ENCODE measurements at regions not wholly inside any gene's neighbourhood (a gene's known extent, or its start where the extent isn't known, plus 50 kb on each side); places are given as distances from the start of the nearest gene placed in this dataset.

DNA sequence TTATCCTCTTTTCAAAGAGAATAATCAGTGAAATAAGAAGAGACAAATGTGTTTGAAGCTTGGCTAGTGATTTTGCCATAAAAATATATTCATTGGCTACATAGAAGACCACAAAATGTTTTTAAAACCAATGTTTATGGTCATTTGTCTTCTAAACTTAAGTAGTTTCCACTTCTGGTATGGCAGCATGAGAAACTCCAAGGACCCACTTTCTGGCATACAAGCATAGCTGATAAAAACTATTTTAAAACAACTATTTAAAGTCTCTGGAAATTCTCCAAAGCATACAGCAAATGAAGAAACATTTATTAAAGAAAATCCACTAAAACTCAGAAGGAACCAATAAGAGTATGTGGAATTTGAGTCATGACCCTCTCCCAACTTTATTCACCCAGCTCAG is 89.2 kb upstream of the TOMM7 start:
- Histone ChIP-seq H3K27ac (ENCODE audit: low read length) (no peak overlapping the region), H3K4me3 (ENCODE audit: low read depth in 2 of 2, low read length in 2 of 2) (no peak overlapping the region), H3K9me3 (ENCODE audit: control insufficient read depth, insufficient read depth, low read depth, low read length) (no peaks in the 10 kb centered on the region), H3K4me1 (ENCODE audit: control insufficient read depth, insufficient read depth, low read length) (no peaks in the 10 kb centered on the region), H3K36me3 (ENCODE audit: control insufficient read depth, insufficient read depth, low read length) (no peaks in the 10 kb centered on the region), H3K27me3 (ENCODE audit: control insufficient read depth, insufficient read depth, low read length) (no peaks in the 10 kb centered on the region)
- no TSS peak for BruUV-seq (replicated peaks)
- TF ChIP-seq SIN3A (IDR thresholded peaks at IDR 0.05; ENCODE audit: borderline replicate concordance, insufficient read depth, low read depth, low read length): no peak
- TF ChIP-seq, protein P1, sequence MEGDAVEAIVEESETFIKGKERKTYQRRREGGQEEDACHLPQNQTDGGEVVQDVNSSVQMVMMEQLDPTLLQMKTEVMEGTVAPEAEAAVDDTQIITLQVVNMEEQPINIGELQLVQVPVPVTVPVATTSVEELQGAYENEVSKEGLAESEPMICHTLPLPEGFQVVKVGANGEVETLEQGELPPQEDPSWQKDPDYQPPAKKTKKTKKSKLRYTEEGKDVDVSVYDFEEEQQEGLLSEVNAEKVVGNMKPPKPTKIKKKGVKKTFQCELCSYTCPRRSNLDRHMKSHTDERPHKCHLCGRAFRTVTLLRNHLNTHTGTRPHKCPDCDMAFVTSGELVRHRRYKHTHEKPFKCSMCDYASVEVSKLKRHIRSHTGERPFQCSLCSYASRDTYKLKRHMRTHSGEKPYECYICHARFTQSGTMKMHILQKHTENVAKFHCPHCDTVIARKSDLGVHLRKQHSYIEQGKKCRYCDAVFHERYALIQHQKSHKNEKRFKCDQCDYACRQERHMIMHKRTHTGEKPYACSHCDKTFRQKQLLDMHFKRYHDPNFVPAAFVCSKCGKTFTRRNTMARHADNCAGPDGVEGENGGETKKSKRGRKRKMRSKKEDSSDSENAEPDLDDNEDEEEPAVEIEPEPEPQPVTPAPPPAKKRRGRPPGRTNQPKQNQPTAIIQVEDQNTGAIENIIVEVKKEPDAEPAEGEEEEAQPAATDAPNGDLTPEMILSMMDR (IDR thresholded peaks at IDR 0.05): no peak
- in situ Hi-C loops (cut with HindIII; ENCODE audit: low pct_unique_long_range_greater_than_20kb, low sequenced_read_pairs) (no loop called here), intact Hi-C loops (cut with micrococcal nuclease; ENCODE audit: unreplicated experiment) (no loop called here)
- DNase-seq (ENCODE audit: low read depth, low spot score) (no peak), ATAC-seq (no peak)
- ChIA-PET POLR2A (no interaction called here), CTCF (interaction anchor here (0.9 to 1.7 kb wide), 2 partner anchors 144 to 216 kb away, joined by 3 read pairs; no protein-coding TSS in a partner anchor)

DNA sequence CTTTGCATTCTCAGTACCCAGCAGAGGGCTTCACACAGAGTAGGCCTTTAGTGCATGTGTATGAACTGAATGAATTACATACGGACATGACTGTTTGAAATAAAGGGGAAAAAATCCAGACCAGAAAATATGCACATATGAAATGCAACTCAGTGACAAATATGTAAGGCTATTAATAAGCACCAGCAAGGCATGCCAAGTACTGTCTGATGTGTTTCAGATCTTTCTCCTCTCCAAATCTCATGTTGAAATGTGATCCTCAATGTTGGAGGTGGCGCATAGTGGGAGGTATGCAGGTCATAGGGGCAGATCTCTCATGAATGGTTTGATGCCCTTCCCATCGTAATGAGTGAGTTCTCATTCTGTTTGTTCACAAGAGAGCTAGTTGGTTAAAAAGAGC is 87.3 kb upstream of the TOMM7 start:
- TF ChIP-seq, protein P2, sequence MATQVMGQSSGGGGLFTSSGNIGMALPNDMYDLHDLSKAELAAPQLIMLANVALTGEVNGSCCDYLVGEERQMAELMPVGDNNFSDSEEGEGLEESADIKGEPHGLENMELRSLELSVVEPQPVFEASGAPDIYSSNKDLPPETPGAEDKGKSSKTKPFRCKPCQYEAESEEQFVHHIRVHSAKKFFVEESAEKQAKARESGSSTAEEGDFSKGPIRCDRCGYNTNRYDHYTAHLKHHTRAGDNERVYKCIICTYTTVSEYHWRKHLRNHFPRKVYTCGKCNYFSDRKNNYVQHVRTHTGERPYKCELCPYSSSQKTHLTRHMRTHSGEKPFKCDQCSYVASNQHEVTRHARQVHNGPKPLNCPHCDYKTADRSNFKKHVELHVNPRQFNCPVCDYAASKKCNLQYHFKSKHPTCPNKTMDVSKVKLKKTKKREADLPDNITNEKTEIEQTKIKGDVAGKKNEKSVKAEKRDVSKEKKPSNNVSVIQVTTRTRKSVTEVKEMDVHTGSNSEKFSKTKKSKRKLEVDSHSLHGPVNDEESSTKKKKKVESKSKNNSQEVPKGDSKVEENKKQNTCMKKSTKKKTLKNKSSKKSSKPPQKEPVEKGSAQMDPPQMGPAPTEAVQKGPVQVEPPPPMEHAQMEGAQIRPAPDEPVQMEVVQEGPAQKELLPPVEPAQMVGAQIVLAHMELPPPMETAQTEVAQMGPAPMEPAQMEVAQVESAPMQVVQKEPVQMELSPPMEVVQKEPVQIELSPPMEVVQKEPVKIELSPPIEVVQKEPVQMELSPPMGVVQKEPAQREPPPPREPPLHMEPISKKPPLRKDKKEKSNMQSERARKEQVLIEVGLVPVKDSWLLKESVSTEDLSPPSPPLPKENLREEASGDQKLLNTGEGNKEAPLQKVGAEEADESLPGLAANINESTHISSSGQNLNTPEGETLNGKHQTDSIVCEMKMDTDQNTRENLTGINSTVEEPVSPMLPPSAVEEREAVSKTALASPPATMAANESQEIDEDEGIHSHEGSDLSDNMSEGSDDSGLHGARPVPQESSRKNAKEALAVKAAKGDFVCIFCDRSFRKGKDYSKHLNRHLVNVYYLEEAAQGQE (IDR thresholded peaks at IDR 0.05; ENCODE audit: insufficient read depth in 1 of 2, low read depth in 2 of 2, low read length in 1 of 2): no peak
- TF ChIP-seq TCF7L2 (IDR thresholded peaks at IDR 0.05; ENCODE audit: low read depth, low read length) (no peak), SIN3A (IDR thresholded peaks at IDR 0.05; ENCODE audit: borderline replicate concordance, insufficient read depth, low read depth, low read length) (no peak), POLR2AphosphoS5 (IDR thresholded peaks at IDR 0.05; ENCODE audit: low read depth, low read length) (no peak)
- TF ChIP-seq, protein P1 (IDR thresholded peaks at IDR 0.05): no peak
- Histone ChIP-seq H3K36me3 (ENCODE audit: control insufficient read depth, insufficient read depth, low read length) (no peaks in the 10 kb centered on the region), H3K27ac (ENCODE audit: low read length) (no peak overlapping the region), H3K9me3 (ENCODE audit: control insufficient read depth, insufficient read depth, low read depth, low read length) (no peaks in the 10 kb centered on the region), H3K27me3 (ENCODE audit: control insufficient read depth, insufficient read depth, low read length) (no peaks in the 10 kb centered on the region), H3K4me3 (ENCODE audit: low read depth in 2 of 2, low read length in 2 of 2) (no peak overlapping the region), H3K4me1 (ENCODE audit: control insufficient read depth, insufficient read depth, low read length) (no peaks in the 10 kb centered on the region)
- no peak for DNase-seq (ENCODE audit: low read depth, low spot score)
- CTCF ChIA-PET: no interaction called here
- BruUV-seq (replicated peaks): no TSS peak
- ATAC-seq: no peak
- in situ Hi-C loops (cut with HindIII; ENCODE audit: low pct_unique_long_range_greater_than_20kb, low sequenced_read_pairs) (no loop called here), intact Hi-C loops (cut with micrococcal nuclease; ENCODE audit: unreplicated experiment) (no loop called here)
- POLR2A ChIA-PET: no interaction called here

Data from Panc1 (cell line).